ENCODE measurements at regions not wholly inside any gene's neighbourhood (a gene's known extent, or its start where the extent isn't known, plus 50 kb on each side); places are given as distances from the start of the nearest gene placed in this dataset.

- no peak for DNase-seq
Measured at GRCh38 chr21:43271452-43272020, 102.7 kb downstream of the CRYAA start.

- no peak for DNase-seq
Measured at GRCh38 chr21:43270800-43271301, 102.0 kb downstream of the CRYAA start.

GRCh38 chr21:43269957-43270705, 101.3 kb downstream of the CRYAA start:
- no peak for DNase-seq

GRCh38 chr21:43269440-43269839, 100.6 kb downstream of the CRYAA start:
- no peak for DNase-seq

GRCh38 chr21:43268804-43269186, 100.0 kb downstream of the CRYAA start:
- no peak for DNase-seq

- no peak for DNase-seq
Measured at GRCh38 chr21:43268086-43268803, 99.4 kb downstream of the CRYAA start.

- no peak for DNase-seq
Measured at GRCh38 chr21:43267391-43268085, 98.7 kb downstream of the CRYAA start.

- DNase-seq = no peak
Measured at GRCh38 chr21:43266534-43266933, 97.7 kb downstream of the CRYAA start.

GRCh38 chr21:43262427-43262826, 93.6 kb downstream of the CRYAA start:
- DNase-seq = no peak
